ENCODE measurements at regions not wholly inside any gene's neighbourhood (a gene's known extent, or its start where the extent isn't known, plus 50 kb on each side); places are given as distances from the start of the nearest gene placed in this dataset.

DNA sequence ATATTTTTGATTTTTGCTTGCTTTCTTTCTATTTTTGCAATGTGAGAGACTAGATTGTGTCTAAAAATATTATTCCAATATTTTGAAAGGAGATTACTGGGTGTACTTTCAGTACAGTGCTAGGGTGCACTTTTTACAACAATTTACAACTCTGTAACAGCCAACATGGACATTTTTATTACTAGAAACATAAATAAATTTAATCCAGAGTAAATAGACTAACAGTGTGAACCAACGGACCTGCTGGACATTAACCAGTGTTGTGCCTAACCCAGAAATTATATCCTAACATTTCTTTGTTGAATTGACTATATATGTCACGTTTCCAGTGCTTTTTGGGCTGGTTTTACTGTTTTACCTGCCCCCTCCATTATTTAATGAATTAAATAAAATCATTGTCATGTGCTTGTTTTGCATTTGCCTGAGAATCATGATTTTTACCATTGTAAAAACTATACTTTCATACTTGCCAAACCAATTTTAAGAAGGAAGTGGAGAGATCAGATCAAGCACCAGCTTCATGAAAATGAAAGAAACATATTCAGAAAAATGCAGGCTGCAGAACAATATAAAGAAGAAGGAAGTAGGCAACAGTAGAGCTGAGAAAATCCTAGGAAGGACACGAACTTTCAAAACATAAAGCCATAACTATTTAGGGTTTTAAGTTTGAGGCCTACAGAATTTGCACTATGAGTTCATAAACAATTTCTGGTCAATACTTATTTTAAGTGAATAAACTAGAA is 400.8 kb upstream of the PIK3R1 start:
- no peaks in the 10 kb centered on the region for H3K36me3 ChIP-seq
- no peaks in the 10 kb centered on the region for H3K27me3 ChIP-seq
- peaks cover 5 to 20% (median 6%) of the 10 kb centered on the region in 10 experiments; a peak in 16 of 20 replicates for H3K4me1 ChIP-seq
- H3K9ac ChIP-seq, result no peak overlapping the region
- no peaks in the 10 kb centered on the region for H4K20me1 ChIP-seq
- H3K4me3 ChIP-seq, result no peak overlapping the region
- H3K27ac ChIP-seq, result peak overlapping the region in 2 of 11 experiments; percentile 4 to 25; a peak in 2 of 22 replicates
- H3K4me2 ChIP-seq, result peak overlapping the region in 2 of 11 experiments; percentile 41 to 49; a peak in 4 of 22 replicates
- peaks cover 0 to 4% (median 0%) of the 10 kb centered on the region in 11 experiments; a peak in 1 of 22 replicates for H3K9me3 ChIP-seq (replicated peaks in 1 of 11)
- TF ChIP-seq Cebpa-rat (IDR thresholded peaks at IDR 0.05), result no peak

DNA sequence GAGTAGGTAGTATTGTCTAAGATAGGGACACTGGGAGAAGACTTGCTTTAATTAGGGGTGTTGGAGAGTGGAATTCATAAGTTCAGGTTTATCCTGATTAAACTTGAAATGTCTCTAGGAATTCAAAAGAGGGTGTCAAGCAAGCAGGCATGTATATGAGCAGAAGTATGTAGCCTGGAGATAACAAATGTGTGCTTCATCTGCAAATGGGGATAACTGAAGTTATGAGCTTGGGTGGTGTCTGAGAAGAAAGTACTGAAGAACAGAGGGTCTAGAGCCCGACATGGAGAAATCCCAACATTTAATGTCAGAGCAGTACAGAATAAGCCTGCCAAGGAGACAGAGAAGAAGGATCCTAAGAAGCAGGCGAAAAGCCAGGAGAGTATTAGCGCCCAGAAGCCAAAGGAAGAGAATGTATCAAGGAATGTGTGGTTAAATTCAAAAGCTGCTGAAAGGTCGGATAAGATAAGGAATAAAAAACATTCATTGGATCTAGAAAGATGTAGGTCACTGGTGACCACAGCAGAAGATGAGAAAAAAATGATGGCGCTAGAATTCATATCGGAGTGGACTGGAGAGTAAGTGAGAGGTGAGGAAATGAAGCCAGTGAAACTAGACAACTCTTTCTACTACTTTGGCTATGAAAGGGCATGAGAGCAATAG is 401.5 kb upstream of the PIK3R1 start:
- peaks cover 5 to 20% (median 13%) of the 10 kb centered on the region in 10 experiments; a peak in 17 of 20 replicates for H3K4me1 ChIP-seq
- no peaks in the 10 kb centered on the region for H3K27me3 ChIP-seq
- H3K4me2 ChIP-seq, result peak overlapping the region in 1 of 11 experiments; percentile 41; a peak in 1 of 22 replicates
- H3K27ac ChIP-seq, result no peak overlapping the region
- no peak overlapping the region for H3K9ac ChIP-seq
- H3K9me3 ChIP-seq (replicated peaks in 1 of 11), result peaks cover 0 to 4% (median 0%) of the 10 kb centered on the region in 11 experiments; a peak in 1 of 22 replicates
- no peak for TF ChIP-seq Cebpa-rat (IDR thresholded peaks at IDR 0.05)
- no peaks in the 10 kb centered on the region for H4K20me1 ChIP-seq
- no peaks in the 10 kb centered on the region for H3K36me3 ChIP-seq
- no peak overlapping the region for H3K4me3 ChIP-seq

GRCh38 chr5:67809589-67809988 is 406.0 kb upstream of the PIK3R1 start:
- Histone ChIP-seq H3K27ac (no peak overlapping the region), H3K4me1 (peaks cover 11 to 32% (median 26%) of the 10 kb centered on the region in 10 experiments), H3K4me2 (peak overlapping the region in 7 of 11 experiments; percentile 23 to 59 (median 28); a peak in 12 of 22 replicates), H4K20me1 (no peaks in the 10 kb centered on the region), H3K4me3 (no peak overlapping the region), H3K9me3 (replicated peaks in 1 of 11) (no peaks in the 10 kb centered on the region), H3K36me3 (no peaks in the 10 kb centered on the region), H3K27me3 (no peaks in the 10 kb centered on the region), H3K9ac (no peak overlapping the region)
- no peak for TF ChIP-seq Cebpa-rat (IDR thresholded peaks at IDR 0.05)

- H3K27ac ChIP-seq, result no peak overlapping the region
- no peak overlapping the region for H3K9ac ChIP-seq
- no peaks in the 10 kb centered on the region for H4K20me1 ChIP-seq
- no peak for TF ChIP-seq Cebpa-rat (IDR thresholded peaks at IDR 0.05)
- H3K4me1 ChIP-seq, result peaks cover 7 to 32% (median 26%) of the 10 kb centered on the region in 10 experiments
- H3K9me3 ChIP-seq (replicated peaks in 1 of 11), result peaks cover 0 to 2% (median 0%) of the 10 kb centered on the region in 11 experiments; a peak in 2 of 22 replicates
- H3K4me2 ChIP-seq, result peak overlapping the region; percentile 8 to 65 (median 43); a peak in 21 of 22 replicates
- no peaks in the 10 kb centered on the region for H3K27me3 ChIP-seq
- H3K4me3 ChIP-seq, result no peak overlapping the region
- no peaks in the 10 kb centered on the region for H3K36me3 ChIP-seq
These were observed 407.2 kb upstream of the PIK3R1 start for GRCh38 chr5:67808340-67808739.

GRCh38 chr5:67807439-67807888 is 408.1 kb upstream of the PIK3R1 start:
- no peaks in the 10 kb centered on the region for H3K36me3 ChIP-seq
- H4K20me1 ChIP-seq, result no peaks in the 10 kb centered on the region
- peak overlapping the region in 6 of 11 experiments; percentile 6 to 59 (median 27); a peak in 6 of 22 replicates for H3K4me2 ChIP-seq
- peaks cover 7 to 32% (median 26%) of the 10 kb centered on the region in 10 experiments for H3K4me1 ChIP-seq
- H3K4me3 ChIP-seq, result no peak overlapping the region
- H3K27ac ChIP-seq, result no peak overlapping the region
- no peak for TF ChIP-seq Cebpa-rat (IDR thresholded peaks at IDR 0.05)
- peaks cover 0 to 5% (median 0%) of the 10 kb centered on the region in 11 experiments; a peak in 2 of 22 replicates for H3K9me3 ChIP-seq (replicated peaks in 1 of 11)
- no peaks in the 10 kb centered on the region for H3K27me3 ChIP-seq
- no peak overlapping the region for H3K9ac ChIP-seq

DNA sequence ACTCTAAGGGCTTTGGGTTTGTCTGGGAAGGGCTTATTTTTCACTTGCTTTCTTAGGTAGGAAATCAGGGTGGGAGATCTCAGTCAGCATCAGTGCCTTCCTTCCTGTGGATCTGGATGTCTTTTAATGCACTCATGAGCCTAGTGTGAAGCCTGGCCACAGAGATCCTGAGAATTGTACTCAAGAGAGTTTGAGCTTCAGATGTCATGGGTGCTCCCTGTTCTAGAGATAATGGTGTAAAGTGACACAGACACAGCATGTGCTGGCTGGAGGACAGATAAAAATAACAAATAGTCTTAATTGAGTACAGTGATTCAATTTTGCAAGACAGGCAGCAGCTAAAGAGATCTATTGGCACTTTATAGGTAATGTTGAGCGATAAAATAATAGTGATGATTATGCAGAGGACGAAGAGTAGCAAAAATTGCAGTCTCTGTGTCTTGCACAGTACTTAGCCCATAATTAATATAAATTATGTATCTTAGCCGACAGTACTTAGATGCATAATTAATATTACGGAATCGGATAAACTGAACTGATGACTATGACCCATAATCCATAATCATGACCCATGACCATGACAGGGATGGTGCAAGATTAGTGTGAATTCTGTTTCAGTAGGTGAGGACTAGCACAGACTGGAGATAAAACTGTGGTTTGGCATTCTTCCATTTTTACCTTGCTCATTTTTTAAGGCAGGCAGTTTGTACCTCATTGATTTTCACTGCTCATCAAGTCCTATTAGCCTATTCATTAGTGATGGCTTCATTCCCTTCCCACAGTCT is 408.7 kb upstream of the PIK3R1 start:
- H3K4me2 ChIP-seq, result peak overlapping the region in 1 of 11 experiments; percentile 11; a peak in 1 of 22 replicates
- H3K4me1 ChIP-seq, result peaks cover 7 to 32% (median 26%) of the 10 kb centered on the region in 10 experiments
- H3K27ac ChIP-seq, result no peak overlapping the region
- TF ChIP-seq Cebpa-rat (IDR thresholded peaks at IDR 0.05), result no peak
- no peaks in the 10 kb centered on the region for H3K27me3 ChIP-seq
- no peaks in the 10 kb centered on the region for H4K20me1 ChIP-seq
- H3K9me3 ChIP-seq (replicated peaks in 1 of 11), result peaks cover 0 to 5% (median 0%) of the 10 kb centered on the region in 11 experiments; a peak in 2 of 22 replicates
- H3K36me3 ChIP-seq, result no peaks in the 10 kb centered on the region
- no peak overlapping the region for H3K4me3 ChIP-seq
- no peak overlapping the region for H3K9ac ChIP-seq

DNA sequence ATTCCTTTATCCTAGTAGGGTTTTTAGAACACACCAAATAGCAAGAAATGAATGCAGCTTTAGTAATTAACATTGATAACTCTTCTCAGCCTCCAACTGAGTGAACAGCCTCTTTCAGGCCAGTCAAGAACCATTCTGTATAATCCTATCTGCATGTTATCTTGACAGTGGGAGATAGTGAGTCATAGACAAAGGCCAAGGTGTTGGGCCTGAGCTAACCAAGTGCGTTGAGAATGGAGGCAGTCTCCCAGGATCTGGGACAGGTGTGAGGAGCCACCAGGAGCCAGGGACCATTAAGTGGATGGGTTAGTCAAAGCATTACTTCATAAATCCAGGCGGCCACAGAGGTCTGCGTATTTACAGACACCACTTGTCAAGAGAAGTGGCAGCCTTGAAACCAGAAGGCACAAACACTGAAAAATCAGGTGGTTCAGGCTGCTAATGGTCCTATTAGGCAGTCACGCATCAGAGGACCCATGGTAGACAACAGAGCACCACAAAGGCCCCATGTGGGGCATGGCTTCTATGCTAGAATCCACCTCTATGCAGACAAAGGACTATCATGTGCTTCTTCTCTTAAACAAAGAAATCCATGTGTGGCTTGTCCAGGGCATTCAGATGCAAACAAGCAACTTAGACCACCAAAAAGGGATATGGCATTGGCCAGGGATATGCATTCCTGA is 409.7 kb upstream of the PIK3R1 start:
- TF ChIP-seq Cebpa-rat (IDR thresholded peaks at IDR 0.05), result no peak
- Histone ChIP-seq H3K36me3 (no peaks in the 10 kb centered on the region), H3K4me1 (peaks cover 7 to 32% (median 24%) of the 10 kb centered on the region in 10 experiments), H3K27ac (no peak overlapping the region), H3K9me3 (replicated peaks in 1 of 11) (peaks cover 0 to 5% (median 0%) of the 10 kb centered on the region in 11 experiments; a peak in 2 of 22 replicates), H3K9ac (no peak overlapping the region), H3K4me2 (no peak overlapping the region), H3K4me3 (no peak overlapping the region), H4K20me1 (no peaks in the 10 kb centered on the region), H3K27me3 (no peaks in the 10 kb centered on the region)

GRCh38 chr5:67802766-67803165 is 412.8 kb upstream of the PIK3R1 start:
- Histone ChIP-seq H4K20me1 (no peaks in the 10 kb centered on the region), H3K4me3 (no peak overlapping the region), H3K9me3 (replicated peaks in 1 of 11) (peaks cover 0 to 9% (median 5%) of the 10 kb centered on the region in 11 experiments; a peak in 8 of 22 replicates), H3K27ac (no peak overlapping the region), H3K9ac (no peak overlapping the region), H3K4me1 (peaks cover 0 to 6% (median 4%) of the 10 kb centered on the region in 10 experiments; a peak in 9 of 20 replicates), H3K36me3 (no peaks in the 10 kb centered on the region), H3K4me2 (no peak overlapping the region), H3K27me3 (no peaks in the 10 kb centered on the region)
- TF ChIP-seq Cebpa-rat (IDR thresholded peaks at IDR 0.05), result no peak

Measured in BLaER1 treated with 17β-estradiol and CSF1 and Interleukin-3, amounts not matched to agents 10 nM and 100 nM (cell line).